B cell (primary cell): ENCODE measurements at regions not wholly inside any gene's neighbourhood (a gene's known extent, or its start where the extent isn't known, plus 50 kb on each side); places are given as distances from the start of the nearest gene placed in this dataset.

Experiments used
- CTCF ChIP-seq: fragments of 200-600 bp; IDR thresholded peaks from one replicate; pipeline ENCODE4 v1.8.0; 2022; ENCODE audit warnings: antibody characterized with exemption, mild to moderate bottlenecking
- EZH2 ChIP-seq: IDR thresholded peaks from 2 replicates; pipeline ENCODE4 v1.6.1; 2012; ENCODE audit warnings: borderline replicate concordance, low read depth, mild to moderate bottlenecking, moderate library complexity, low read length; ENCODE audit not compliant: insufficient read depth, poor library complexity, severe bottlenecking

GRCh38 chr6:104182811-104183210 is 676.9 kb downstream of the HACE1 start:
- no peak for TF ChIP-seq CTCF
- no peak for TF ChIP-seq EZH2
